ENCODE measurements at regions not wholly inside any gene's neighbourhood (a gene's known extent, or its start where the extent isn't known, plus 50 kb on each side); places are given as distances from the start of the nearest gene placed in this dataset.

- Histone ChIP-seq H3K4me3 (replicated peaks in 1 of 3; ENCODE audit: insufficient read depth in 1 of 3, low read depth in 1 of 3, low read length in 3 of 3) (no peak overlapping the region), H3K9me3 (replicated peaks; ENCODE audit: control insufficient read depth, insufficient read depth, low read length) (no peaks in the 10 kb centered on the region), H3K79me2 (ENCODE audit: control insufficient read depth, insufficient read depth, low read length) (no peaks in the 10 kb centered on the region), H3K27me3 (ENCODE audit: control insufficient read depth in 2 of 2, insufficient read depth in 2 of 2, low read length in 2 of 2) (no peaks in the 10 kb centered on the region), H3K36me3 (ENCODE audit: control insufficient read depth in 2 of 2, extremely low read depth in 1 of 2, insufficient read depth in 2 of 2, low read length in 2 of 2) (no peaks in the 10 kb centered on the region), H3K9me1 (replicated peaks; ENCODE audit: control insufficient read depth, extremely low read depth, insufficient read depth, low read length) (no peaks in the 10 kb centered on the region), H3K4me2 (ENCODE audit: insufficient read depth, low read length) (no peak overlapping the region), H3K9ac (replicated peaks; ENCODE audit: extremely low read depth, insufficient read depth, low read length) (no peak overlapping the region), H3K4me1 (ENCODE audit: control insufficient read depth, extremely low read depth, insufficient read depth, low read length) (no peaks in the 10 kb centered on the region), H4K20me1 (replicated peaks; ENCODE audit: control insufficient read depth, extremely low read depth, insufficient read depth, low read length) (no peaks in the 10 kb centered on the region), H3K27ac (ENCODE audit: insufficient read depth, low read depth, low read length) (no peak overlapping the region), H2AFZ (ENCODE audit: low read depth, low read length) (no peak overlapping the region)
- ChIA-PET CTCF (no interaction called here), POLR2A (no interaction called here)
- no peak for FAIRE-seq
- BruUV-seq (replicated peaks), result no TSS peak
- DNase-seq (ENCODE audit: low read depth, low spot score), result no peak
- TF ChIP-seq FOS (IDR thresholded peaks at IDR 0.05; ENCODE audit: borderline replicate concordance, insufficient read depth, low read length), result no peak
- TF ChIP-seq MYC (IDR thresholded peaks at IDR 0.05; ENCODE audit: low read depth, low read length), result no peak
- TF ChIP-seq EZH2 (IDR thresholded peaks at IDR 0.05; ENCODE audit: borderline replicate concordance, low read depth, low read length, severe bottlenecking), result no peak
- no peak for TF ChIP-seq CTCF (IDR thresholded peaks at IDR 0.05; ENCODE audit: extremely low read depth in 1 of 2, insufficient read depth in 1 of 2, low read depth in 1 of 2, low read length in 2 of 2)
- no peak for TF ChIP-seq MAX (IDR thresholded peaks at IDR 0.05; ENCODE audit: insufficient read depth, insufficient read length)
- no peak for TF ChIP-seq JUN (IDR thresholded peaks at IDR 0.05; ENCODE audit: borderline replicate concordance, insufficient read depth, insufficient read length, low read depth)
- TF ChIP-seq POLR2AphosphoS5 (IDR thresholded peaks at IDR 0.05; ENCODE audit: insufficient read depth, low read depth, low read length), result no peak
- no peak for TF ChIP-seq POLR2A (IDR thresholded peaks at IDR 0.05; ENCODE audit: low read depth, low read length)
- TF ChIP-seq GATA2 (IDR thresholded peaks at IDR 0.05; ENCODE audit: insufficient read depth, insufficient read length, low read depth, low read length), result no peak
- intact Hi-C loops (cut with micrococcal nuclease) (no loop called here), dilution Hi-C loops (cut with MboI; ENCODE audit: extremely low pct_ligation_motif_present, low sequenced_read_pairs) (no loop called here)
Observed at GRCh38 chr18:41199212-41199611, 755.8 kb upstream of the PIK3C3 start.

All from endothelial cell of umbilical vein (primary cell).